HL-60 (cell line): ENCODE measurements at regions not wholly inside any gene's neighbourhood (a gene's known extent, or its start where the extent isn't known, plus 50 kb on each side); places are given as distances from the start of the nearest gene placed in this dataset.

Experiments
- DNase-seq, 2 experiments: peaks; one replicate each; pipeline ENCODE4 v3.0.0-alpha.2; 2010 to 2020; ENCODE audit warnings: low read depth in 1 of 2, low spot score in 1 of 2
- H3K27ac ChIP-seq: fragments of 250-450 bp; sonication (Bioruptor Pico); replicated peaks from 2 replicates; pipeline ENCODE4 v1.5.1; 2020; ENCODE audit warnings: mild to moderate bottlenecking, moderate library complexity
- H3K27me3 ChIP-seq: fragments of 250-450 bp; sonication (Bioruptor Pico); 2 replicates; pipeline ENCODE4 v1.5.1; 2021; ENCODE audit warnings: mild to moderate bottlenecking, moderate library complexity; ENCODE audit not compliant: insufficient read depth, poor library complexity, severe bottlenecking
- H3K4me3 ChIP-seq: replicated peaks from 2 replicates; pipeline ENCODE4 v1.5.1; 2011; ENCODE audit warnings: mild to moderate bottlenecking, control low read depth, low read length; ENCODE audit not compliant: insufficient read depth
- GABPA ChIP-seq: IDR thresholded peaks from 2 replicates; pipeline ENCODE4 v1.6.1; 2012; ENCODE audit warnings: low read depth
- POLR2AphosphoS5 ChIP-seq: IDR thresholded peaks from 2 replicates; pipeline ENCODE4 v1.6.1; 2012; ENCODE audit warnings: low read depth
- SPI1 ChIP-seq: IDR thresholded peaks from 2 replicates; pipeline ENCODE4 v1.6.1; 2012; ENCODE audit warnings: low read depth, mild to moderate bottlenecking, borderline replicate concordance
- TF ChIP-seq, protein P1 (sequence below): IDR thresholded peaks from one replicate; pipeline ENCODE4 v1.5.1; 2011; ENCODE audit warnings: low read length, control low read depth, inconsistent platforms; ENCODE audit not compliant: insufficient read depth
- TF ChIP-seq, protein P2 (sequence below): IDR thresholded peaks from 2 replicates; pipeline ENCODE4 v1.6.1; 2012; ENCODE audit warnings: low read depth; ENCODE audit not compliant: insufficient replicate concordance

DNA sequence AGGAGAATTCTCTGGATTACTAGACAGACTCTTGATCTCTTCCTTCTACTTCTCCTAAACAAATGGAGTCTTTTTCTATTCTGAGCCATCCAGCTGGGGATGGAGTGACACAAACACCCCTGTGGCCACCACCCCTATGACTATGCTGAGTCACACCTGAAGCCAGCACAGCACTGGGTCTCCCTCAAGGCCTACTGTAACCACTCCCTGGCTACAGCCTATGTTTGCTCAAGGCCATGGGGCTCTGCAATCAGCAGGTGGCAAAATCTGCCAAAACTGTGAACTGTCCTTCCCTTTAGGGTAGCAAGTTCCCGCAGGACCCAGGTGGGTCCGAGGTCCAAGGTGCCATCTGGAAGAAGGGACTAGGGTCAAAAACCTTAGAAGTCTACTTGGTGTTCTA is 132.3 kb downstream of the TINAG start:
- DNase-seq = no peak
- no peak overlapping the region for H3K4me3 ChIP-seq
- H3K27me3 ChIP-seq = no peaks in the 10 kb centered on the region
- H3K27ac ChIP-seq = no peak overlapping the region
- TF ChIP-seq, protein P1, sequence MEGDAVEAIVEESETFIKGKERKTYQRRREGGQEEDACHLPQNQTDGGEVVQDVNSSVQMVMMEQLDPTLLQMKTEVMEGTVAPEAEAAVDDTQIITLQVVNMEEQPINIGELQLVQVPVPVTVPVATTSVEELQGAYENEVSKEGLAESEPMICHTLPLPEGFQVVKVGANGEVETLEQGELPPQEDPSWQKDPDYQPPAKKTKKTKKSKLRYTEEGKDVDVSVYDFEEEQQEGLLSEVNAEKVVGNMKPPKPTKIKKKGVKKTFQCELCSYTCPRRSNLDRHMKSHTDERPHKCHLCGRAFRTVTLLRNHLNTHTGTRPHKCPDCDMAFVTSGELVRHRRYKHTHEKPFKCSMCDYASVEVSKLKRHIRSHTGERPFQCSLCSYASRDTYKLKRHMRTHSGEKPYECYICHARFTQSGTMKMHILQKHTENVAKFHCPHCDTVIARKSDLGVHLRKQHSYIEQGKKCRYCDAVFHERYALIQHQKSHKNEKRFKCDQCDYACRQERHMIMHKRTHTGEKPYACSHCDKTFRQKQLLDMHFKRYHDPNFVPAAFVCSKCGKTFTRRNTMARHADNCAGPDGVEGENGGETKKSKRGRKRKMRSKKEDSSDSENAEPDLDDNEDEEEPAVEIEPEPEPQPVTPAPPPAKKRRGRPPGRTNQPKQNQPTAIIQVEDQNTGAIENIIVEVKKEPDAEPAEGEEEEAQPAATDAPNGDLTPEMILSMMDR = no peak
- TF ChIP-seq, protein P2, sequence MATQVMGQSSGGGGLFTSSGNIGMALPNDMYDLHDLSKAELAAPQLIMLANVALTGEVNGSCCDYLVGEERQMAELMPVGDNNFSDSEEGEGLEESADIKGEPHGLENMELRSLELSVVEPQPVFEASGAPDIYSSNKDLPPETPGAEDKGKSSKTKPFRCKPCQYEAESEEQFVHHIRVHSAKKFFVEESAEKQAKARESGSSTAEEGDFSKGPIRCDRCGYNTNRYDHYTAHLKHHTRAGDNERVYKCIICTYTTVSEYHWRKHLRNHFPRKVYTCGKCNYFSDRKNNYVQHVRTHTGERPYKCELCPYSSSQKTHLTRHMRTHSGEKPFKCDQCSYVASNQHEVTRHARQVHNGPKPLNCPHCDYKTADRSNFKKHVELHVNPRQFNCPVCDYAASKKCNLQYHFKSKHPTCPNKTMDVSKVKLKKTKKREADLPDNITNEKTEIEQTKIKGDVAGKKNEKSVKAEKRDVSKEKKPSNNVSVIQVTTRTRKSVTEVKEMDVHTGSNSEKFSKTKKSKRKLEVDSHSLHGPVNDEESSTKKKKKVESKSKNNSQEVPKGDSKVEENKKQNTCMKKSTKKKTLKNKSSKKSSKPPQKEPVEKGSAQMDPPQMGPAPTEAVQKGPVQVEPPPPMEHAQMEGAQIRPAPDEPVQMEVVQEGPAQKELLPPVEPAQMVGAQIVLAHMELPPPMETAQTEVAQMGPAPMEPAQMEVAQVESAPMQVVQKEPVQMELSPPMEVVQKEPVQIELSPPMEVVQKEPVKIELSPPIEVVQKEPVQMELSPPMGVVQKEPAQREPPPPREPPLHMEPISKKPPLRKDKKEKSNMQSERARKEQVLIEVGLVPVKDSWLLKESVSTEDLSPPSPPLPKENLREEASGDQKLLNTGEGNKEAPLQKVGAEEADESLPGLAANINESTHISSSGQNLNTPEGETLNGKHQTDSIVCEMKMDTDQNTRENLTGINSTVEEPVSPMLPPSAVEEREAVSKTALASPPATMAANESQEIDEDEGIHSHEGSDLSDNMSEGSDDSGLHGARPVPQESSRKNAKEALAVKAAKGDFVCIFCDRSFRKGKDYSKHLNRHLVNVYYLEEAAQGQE = no peak
- TF ChIP-seq GABPA = no peak
- no peak for TF ChIP-seq POLR2AphosphoS5
- TF ChIP-seq SPI1 = no peak

DNA sequence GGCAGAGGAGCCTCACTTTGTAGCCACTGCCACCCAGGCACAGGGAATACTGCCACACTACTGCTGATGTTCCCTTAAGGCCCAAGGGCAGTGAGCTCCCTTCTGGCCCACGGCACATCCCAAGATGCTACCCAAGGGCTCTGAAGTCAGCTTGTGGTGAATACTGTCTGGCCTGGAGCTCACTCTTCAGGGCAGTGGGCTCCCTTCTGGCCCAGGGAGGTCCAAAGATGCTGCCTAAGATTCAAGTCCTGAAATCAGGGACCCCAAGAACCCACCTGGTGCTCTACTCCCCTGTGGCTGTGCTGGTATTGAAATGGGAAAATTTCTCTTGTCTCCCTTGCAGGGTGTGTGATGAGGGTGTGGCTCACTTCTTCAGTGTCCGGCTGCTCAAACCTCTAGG is 132.8 kb downstream of the TINAG start:
- no peak overlapping the region for H3K4me3 ChIP-seq
- no peak for DNase-seq
- TF ChIP-seq, protein P1 = no peak
- TF ChIP-seq SPI1 (no peak), GABPA (no peak), POLR2AphosphoS5 (no peak)
- TF ChIP-seq, protein P2 = no peak
- H3K27me3 ChIP-seq = no peaks in the 10 kb centered on the region
- H3K27ac ChIP-seq = no peak overlapping the region

DNA sequence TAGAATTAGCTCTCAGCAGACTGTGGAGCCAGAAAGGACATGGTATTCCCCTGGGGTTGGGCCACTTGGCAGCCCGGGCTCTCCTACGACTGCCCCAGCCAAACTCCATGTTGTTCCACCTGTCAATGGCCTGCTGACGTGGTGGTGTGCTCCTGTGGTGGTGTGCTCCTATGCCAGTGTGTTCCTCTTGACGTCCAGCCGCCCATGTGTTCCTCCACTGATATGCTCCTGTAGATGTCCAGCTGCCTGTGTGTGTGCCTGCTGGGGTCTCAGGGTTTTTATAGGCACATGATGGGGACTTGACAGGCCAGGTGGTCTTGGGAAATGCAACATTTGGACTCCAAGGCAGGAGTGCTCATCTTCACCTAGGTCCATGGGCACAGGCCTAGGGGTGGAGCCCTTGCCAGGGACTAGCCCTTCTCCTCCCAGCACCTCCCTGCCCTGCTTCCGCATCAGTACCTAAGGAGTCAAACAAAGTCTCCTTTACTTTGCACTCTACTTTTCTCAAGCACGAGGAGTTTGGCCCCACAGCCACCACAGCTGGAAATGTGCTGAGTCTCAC is 133.5 kb downstream of the TINAG start:
- DNase-seq = no peak
- TF ChIP-seq, protein P2 = no peak
- TF ChIP-seq GABPA = no peak
- no peak for TF ChIP-seq SPI1
- no peak for TF ChIP-seq POLR2AphosphoS5
- H3K4me3 ChIP-seq = no peak overlapping the region
- H3K27ac ChIP-seq = no peak overlapping the region
- H3K27me3 ChIP-seq = no peaks in the 10 kb centered on the region
